K562 (cell line): ENCODE measurements at regions not wholly inside any gene's neighbourhood (a gene's known extent, or its start where the extent isn't known, plus 50 kb on each side); places are given as distances from the start of the nearest gene placed in this dataset.

Source experiments
- ATAC-seq: fragments of 200-7000 bp; cut with Tn5 transposase; 3 replicates; pipeline ENCODE4 v1.9.1; 2020; ENCODE audit warnings: moderate library complexity
- BruUV-seq: library from RNA; stranded (reverse); fragments of 400-500 nt; replicated peaks from 2 replicates; lab custom pipeline; 2021; lab: Mats Ljungman, UMichigan
- CTCF ChIA-PET: fragments of 300-600 bp; formaldehyde crosslinking; extraction: SDS; loops from one replicate; lab custom pipeline; 2021; ENCODE audit warnings: low intra/inter-chr PET ratio; lab: Yijun Ruan, JAX
- POLR2A ChIA-PET: fragments of 300-600, 350-650 bp; sonication (Branson Sonifier 250); formaldehyde crosslinking; extraction: SDS; loops from one replicate; lab custom pipeline; 2021; ENCODE audit warnings: antibody characterized with exemption, inconsistent platforms; lab: Yijun Ruan, JAX
- DNase-seq, 4 experiments: peaks; one replicate each; pipeline versions ENCODE4 v3.0.0 to v3.0.0-alpha.2; 2011 to 2018; ENCODE audit warnings: low spot score in 3 of 4, mixed read lengths in 3 of 4; ENCODE audit errors: extremely low read depth in 1 of 4
- FAIRE-seq: peaks from 2 replicates; lab custom pipeline; 2011; peaks lifted over from hg19 to GRCh38; lab: Jason Lieb, UNC
- H2AFZ ChIP-seq: 2 replicates; pipeline ENCODE4 v1.6.0; 2011; ENCODE audit warnings: low read depth, low read length, control low read depth, inconsistent platforms
- H3K27ac ChIP-seq: fragments of 200-600 bp; 3 replicates; pipeline ENCODE4 v1.8.0; 2011; ENCODE audit warnings: low read depth, mild to moderate bottlenecking, control low read depth, inconsistent platforms, low read length, moderate library complexity, mixed read lengths; ENCODE audit errors: extremely low read depth
- H3K27me3 ChIP-seq, 2 experiments: fragments of 300-600 bp in 1 of 2; 2 replicates in 1 of 2; 3 replicates in 1 of 2; pipeline versions ENCODE4 v1.6.0 to v1.8.0; 2011; ENCODE audit warnings: inconsistent platforms in 2 of 2, low read length in 2 of 2, mild to moderate bottlenecking in 1 of 2, mixed read lengths in 1 of 2, moderate library complexity in 1 of 2; ENCODE audit not compliant: control insufficient read depth in 2 of 2, insufficient read depth in 2 of 2
- H3K36me3 ChIP-seq: fragments of 300-600 bp; 3 replicates; pipeline ENCODE4 v1.8.0; 2011; ENCODE audit warnings: mild to moderate bottlenecking, low read length, inconsistent platforms; ENCODE audit not compliant: control insufficient read depth, insufficient read depth
- H3K4me1 ChIP-seq, 2 experiments: fragments of 200-600 bp in 1 of 2; replicated peaks in 1 of 2; 2 replicates in 1 of 2; 3 replicates in 1 of 2; pipeline versions ENCODE4 v1.5.1 to v1.8.0; 2011; ENCODE audit warnings: inconsistent platforms in 2 of 2, low read length in 2 of 2, mild to moderate bottlenecking in 1 of 2, mixed read lengths in 1 of 2, moderate library complexity in 1 of 2; ENCODE audit not compliant: control insufficient read depth in 2 of 2, insufficient read depth in 2 of 2
- H3K4me2 ChIP-seq: 2 replicates; pipeline ENCODE4 v1.6.1; 2011; ENCODE audit warnings: low read length, control low read depth, inconsistent platforms, mixed read lengths; ENCODE audit not compliant: insufficient read depth
- H3K4me3 ChIP-seq: fragments of 200-600 bp; sonication (generic), shearing (Covaris generic); 2 replicates; pipeline ENCODE4 v1.5.1; 2016; ENCODE audit warnings: control low read depth, inconsistent platforms
- H3K79me2 ChIP-seq: fragments of 200-600 bp; 3 replicates; pipeline ENCODE4 v1.8.0; 2011; ENCODE audit warnings: low read length, inconsistent platforms; ENCODE audit not compliant: control insufficient read depth, insufficient read depth
- H3K9ac ChIP-seq, 2 experiments: 2 replicates each; pipeline versions ENCODE4 v1.6.0 to v1.6.1; 2011; ENCODE audit warnings: low read depth in 2 of 2, low read length in 2 of 2, control low read depth in 1 of 2, inconsistent platforms in 1 of 2, mild to moderate bottlenecking in 1 of 2, mixed read lengths in 1 of 2; ENCODE audit not compliant: insufficient read depth in 1 of 2
- H3K9me1 ChIP-seq: one replicate; pipeline ENCODE4 v1.6.0; 2011; ENCODE audit warnings: inconsistent platforms, mild to moderate bottlenecking, low read length, moderate library complexity; ENCODE audit not compliant: control insufficient read depth, insufficient read depth
- H3K9me3 ChIP-seq: replicated peaks from 2 replicates; pipeline ENCODE4 v1.5.1; 2011; ENCODE audit warnings: low read depth, low read length, inconsistent platforms; ENCODE audit not compliant: control insufficient read depth, insufficient read depth
- H4K20me1 ChIP-seq: replicated peaks from 2 replicates; pipeline ENCODE4 v1.6.1; 2011; ENCODE audit warnings: low read length, inconsistent platforms, mixed read lengths; ENCODE audit not compliant: control insufficient read depth, insufficient read depth
- CHD2 ChIP-seq: IDR thresholded peaks from 2 replicates; pipeline ENCODE4 v1.6.1; 2011; ENCODE audit warnings: low read depth, low read length
- E2F1 ChIP-seq: sonication (generic); formaldehyde crosslinking; IDR thresholded peaks from 2 replicates; pipeline ENCODE4 v1.8.1; 2023; ENCODE audit warnings: mild to moderate bottlenecking, missing genetic modification reagents, moderate library complexity
- FOSL1 ChIP-seq: fragments of 200-800 bp; sonication (Bioruptor generic); conservative IDR thresholded peaks from 2 replicates; pipeline ENCODE4 v1.6.1; 2016; ENCODE audit warnings: missing genetic modification characterization, missing compliant biosample characterization
- HMG20A ChIP-seq: fragments of 450-650 bp; formaldehyde crosslinking; conservative IDR thresholded peaks from 2 replicates; pipeline ENCODE4 v1.4.0; 2020; ENCODE audit warnings: mild to moderate bottlenecking, mixed read lengths
- KLF16 ChIP-seq: IDR thresholded peaks from 2 replicates; pipeline ENCODE4 v1.6.1; 2016; ENCODE audit warnings: antibody characterized with exemption
- MAFK ChIP-seq: IDR thresholded peaks from 2 replicates; pipeline ENCODE4 v1.6.1; 2011; ENCODE audit warnings: low read length, improper control_type of control experiment
- MTA1 ChIP-seq: fragments of 450-650 bp; IDR thresholded peaks from 2 replicates; pipeline ENCODE4 v1.6.1; 2017; ENCODE audit warnings: borderline replicate concordance
- NCOA4 ChIP-seq: fragments of 450-650 bp; IDR thresholded peaks from 2 replicates; pipeline ENCODE4 v1.6.1; 2018; ENCODE audit warnings: mild to moderate bottlenecking; ENCODE audit not compliant: partially characterized antibody
- POLR2G ChIP-seq: fragments of 200-400 bp; formaldehyde crosslinking; IDR thresholded peaks from 2 replicates; pipeline ENCODE4 v1.6.1; 2017; ENCODE audit warnings: low read depth, mild to moderate bottlenecking, antibody characterized with exemption, low read length, moderate library complexity
- RBM39 ChIP-seq: fragments of 200-400 bp; formaldehyde crosslinking; optimal IDR thresholded peaks from 2 replicates; pipeline ENCODE3; 2018; ENCODE audit warnings: low read depth, low read length
- TOE1 ChIP-seq, 2 experiments: fragments of 450-650 bp in 1 of 2; sonication (generic) in 1 of 2; formaldehyde crosslinking in 1 of 2; IDR thresholded peaks; 2 replicates each; pipeline versions ENCODE4 v1.7.1 to v1.8.0; 2016 to 2022; ENCODE audit warnings: borderline replicate concordance in 2 of 2, mild to moderate bottlenecking in 2 of 2, antibody characterized with exemption in 1 of 2, inconsistent platforms in 1 of 2, low read depth in 1 of 2, missing genetic modification reagents in 1 of 2, moderate library complexity in 1 of 2
- ZBTB2 ChIP-seq: fragments of 450-650 bp; IDR thresholded peaks from 2 replicates; pipeline ENCODE4 v1.6.1; 2016; ENCODE audit warnings: antibody characterized with exemption
- ZNF778 ChIP-seq: fragments of 450-650 bp; formaldehyde crosslinking; IDR thresholded peaks from 2 replicates; pipeline ENCODE4 v1.4.0; 2020; ENCODE audit warnings: mild to moderate bottlenecking, moderate library complexity
- WGBS: fragments of 100-300 bp; shearing (Covaris generic); methylation state at CpG from one replicate; pipeline ENCODE4 v1.1.6; 2016; ENCODE audit warnings: low coverage, mixed read lengths; ENCODE audit not compliant: insufficient coverage; ENCODE audit errors: missing lambda C conversion rate; 5-methylcytosine and 5-hydroxymethylcytosine counted together
- in situ Hi-C: fragments of 300-500 bp; cut with MboI; formaldehyde crosslinking; loops from 4 replicates; pipeline ENCODE4 v1.15.0; 2018; ENCODE audit warnings: inconsistent platforms, mixed read lengths
- intact Hi-C: fragments of 100-400 bp; cut with micrococcal nuclease; formaldehyde crosslinking; loops from 2 replicates; pipeline ENCODE4 v1.14.2; 2022

- CTCF ChIA-PET, result no interaction called here
- in situ Hi-C loops (no loop called here), intact Hi-C loops (no loop called here)
- WGBS, result 0% methylated on average over 1 of the region's 1 CpG
- no peak overlapping the region for H2AFZ ChIP-seq
- no peak overlapping the region for H3K4me2 ChIP-seq
- no peaks in the 10 kb centered on the region for H3K9me1 ChIP-seq
- no TSS peak for BruUV-seq
- H3K9ac ChIP-seq, result no peak overlapping the region
- FAIRE-seq, result no peak
- no peak for TF ChIP-seq MTA1
- no peak for TF ChIP-seq FOSL1 (tag)
- no peak for TF ChIP-seq HMG20A (CRISPR knock-in tag)
- no peak for TF ChIP-seq TOE1 (IDR thresholded peaks at IDR 0.05; ENCODE audit: borderline replicate concordance)
- TF ChIP-seq TOE1 (CRISPR knock-in tag; IDR thresholded peaks at IDR 0.05; ENCODE audit: borderline replicate concordance, low read depth), result no peak
- TF ChIP-seq MAFK, result no peak
- TF ChIP-seq ZBTB2, result no peak
- no peak for TF ChIP-seq RBM39
- TF ChIP-seq NCOA4, result no peak
- TF ChIP-seq POLR2G, result no peak
- no peak for TF ChIP-seq E2F1 (CRISPR knock-in tag)
- no peak for TF ChIP-seq CHD2
- TF ChIP-seq KLF16, result no peak
- TF ChIP-seq ZNF778, result no peak
- TF ChIP-seq, all 486 proteins: peak for 0
- no peaks in the 10 kb centered on the region for H4K20me1 ChIP-seq
- ATAC-seq, result no peak
- H3K9me3 ChIP-seq, result no peaks in the 10 kb centered on the region
- no peak overlapping the region for H3K27ac ChIP-seq
- H3K4me1 ChIP-seq, result no peaks in the 10 kb centered on the region
- H3K4me3 ChIP-seq, result no peak overlapping the region
- no peaks in the 10 kb centered on the region for H3K27me3 ChIP-seq
- DNase-seq, result no peak
- H3K36me3 ChIP-seq, result no peaks in the 10 kb centered on the region
- POLR2A ChIA-PET, result no interaction called here
- H3K79me2 ChIP-seq, result no peaks in the 10 kb centered on the region
Measured at GRCh38 chr14:43934102-43934501, 573.0 kb downstream of the FSCB start.
